ENCODE measurements at regions not wholly inside any gene's neighbourhood (a gene's known extent, or its start where the extent isn't known, plus 50 kb on each side); places are given as distances from the start of the nearest gene placed in this dataset.

DNA sequence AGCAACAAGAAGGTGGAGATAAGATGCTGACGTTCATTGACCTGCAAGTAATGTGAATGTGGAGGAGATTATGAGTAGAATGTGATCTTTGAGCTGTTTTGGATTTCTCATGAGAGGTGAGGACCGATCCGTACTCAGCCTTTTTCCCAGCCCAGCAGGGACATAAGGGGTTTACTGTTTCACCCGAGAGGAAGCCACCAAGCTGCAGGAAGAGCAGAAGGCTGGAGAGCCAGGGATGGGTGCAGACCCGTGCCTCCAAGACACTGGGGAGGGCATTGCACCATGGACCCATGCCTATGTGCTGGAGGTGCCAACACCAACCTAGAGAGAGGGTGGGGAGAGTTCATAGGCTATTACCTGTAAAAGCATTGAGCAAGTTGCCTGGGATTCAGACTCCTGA is 206.0 kb upstream of the DIO3 start:
- Histone ChIP-seq H3K27me3 (ENCODE audit: control insufficient read depth in 1 of 2, insufficient read depth in 2 of 2, low read length in 2 of 2) (no peaks in the 10 kb centered on the region), H3K36me3 (ENCODE audit: insufficient read depth, low read length) (no peaks in the 10 kb centered on the region), H3K4me1 (ENCODE audit: insufficient read depth, low read length) (no peaks in the 10 kb centered on the region), H3K27ac (ENCODE audit: low read depth in 1 of 2, low read length in 2 of 2) (no peak overlapping the region), H3K4me3 (ENCODE audit: low read length) (no peak overlapping the region), H3K9me3 (ENCODE audit: control insufficient read depth in 1 of 2, insufficient read depth in 1 of 2, low read length in 2 of 2) (peaks cover 5 to 28% of the 10 kb centered on the region in 2 experiments)
- intact Hi-C loops (cut with DNase I, micrococcal nuclease), result no loop called here
- ATAC-seq (ENCODE audit: poor library complexity) (no peak), DNase-seq (no peak)
- POLR2A ChIA-PET, result no interaction called here
- peaks cover 9% of the 10 kb centered on the region for H3K9me3 Mint-ChIP-seq
- TF ChIP-seq, protein P1, sequence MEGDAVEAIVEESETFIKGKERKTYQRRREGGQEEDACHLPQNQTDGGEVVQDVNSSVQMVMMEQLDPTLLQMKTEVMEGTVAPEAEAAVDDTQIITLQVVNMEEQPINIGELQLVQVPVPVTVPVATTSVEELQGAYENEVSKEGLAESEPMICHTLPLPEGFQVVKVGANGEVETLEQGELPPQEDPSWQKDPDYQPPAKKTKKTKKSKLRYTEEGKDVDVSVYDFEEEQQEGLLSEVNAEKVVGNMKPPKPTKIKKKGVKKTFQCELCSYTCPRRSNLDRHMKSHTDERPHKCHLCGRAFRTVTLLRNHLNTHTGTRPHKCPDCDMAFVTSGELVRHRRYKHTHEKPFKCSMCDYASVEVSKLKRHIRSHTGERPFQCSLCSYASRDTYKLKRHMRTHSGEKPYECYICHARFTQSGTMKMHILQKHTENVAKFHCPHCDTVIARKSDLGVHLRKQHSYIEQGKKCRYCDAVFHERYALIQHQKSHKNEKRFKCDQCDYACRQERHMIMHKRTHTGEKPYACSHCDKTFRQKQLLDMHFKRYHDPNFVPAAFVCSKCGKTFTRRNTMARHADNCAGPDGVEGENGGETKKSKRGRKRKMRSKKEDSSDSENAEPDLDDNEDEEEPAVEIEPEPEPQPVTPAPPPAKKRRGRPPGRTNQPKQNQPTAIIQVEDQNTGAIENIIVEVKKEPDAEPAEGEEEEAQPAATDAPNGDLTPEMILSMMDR (IDR thresholded peaks at IDR 0.05), result no peak
- H3K36me3 Mint-ChIP-seq (ENCODE audit: low read depth), result no peaks in the 10 kb centered on the region
- H3K27ac Mint-ChIP-seq, result no peak overlapping the region
- CTCF ChIA-PET, result no interaction called here
- H3K27me3 Mint-ChIP-seq, result peaks cover 26% of the 10 kb centered on the region
- no peaks in the 10 kb centered on the region for H3K4me1 Mint-ChIP-seq (ENCODE audit: low read depth)
- H3K4me3 Mint-ChIP-seq, result no peak overlapping the region

DNA sequence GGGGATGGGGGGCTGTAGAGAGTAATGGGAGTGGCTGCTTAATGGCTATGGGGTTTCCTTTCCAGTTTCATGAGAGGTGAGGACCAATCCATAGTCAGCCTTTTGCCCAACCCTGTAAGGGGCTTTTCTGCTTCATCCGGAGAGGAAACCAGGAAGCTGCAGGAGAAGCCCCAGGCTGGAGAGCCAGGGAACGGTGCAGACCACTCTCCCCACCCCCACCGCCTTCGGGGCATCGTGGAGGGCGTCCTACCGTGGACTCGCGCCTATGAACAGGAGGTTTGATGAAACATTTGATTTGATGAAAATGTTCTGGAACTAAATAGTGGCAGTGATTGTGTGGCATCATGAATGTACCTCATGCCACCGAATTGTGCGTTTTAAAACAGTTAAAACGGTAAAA is 204.3 kb upstream of the DIO3 start:
- H3K4me3 Mint-ChIP-seq, result no peak overlapping the region
- POLR2A ChIA-PET, result no interaction called here
- no peaks in the 10 kb centered on the region for H3K36me3 ChIP-seq (ENCODE audit: insufficient read depth, low read length)
- peaks cover 5 to 24% of the 10 kb centered on the region in 2 experiments for H3K9me3 ChIP-seq (ENCODE audit: control insufficient read depth in 1 of 2, insufficient read depth in 1 of 2, low read length in 2 of 2)
- H3K27me3 ChIP-seq (ENCODE audit: control insufficient read depth in 1 of 2, insufficient read depth in 2 of 2, low read length in 2 of 2), result no peaks in the 10 kb centered on the region
- H3K27ac ChIP-seq (ENCODE audit: low read depth in 1 of 2, low read length in 2 of 2), result no peak overlapping the region
- no peaks in the 10 kb centered on the region for H3K36me3 Mint-ChIP-seq (ENCODE audit: low read depth)
- no peaks in the 10 kb centered on the region for H3K4me1 ChIP-seq (ENCODE audit: insufficient read depth, low read length)
- peaks cover 9% of the 10 kb centered on the region for H3K9me3 Mint-ChIP-seq
- intact Hi-C loops (cut with DNase I, micrococcal nuclease), result no loop called here
- no peak overlapping the region for H3K4me3 ChIP-seq (ENCODE audit: low read length)
- CTCF ChIA-PET, result no interaction called here
- ATAC-seq (ENCODE audit: poor library complexity) (no peak), DNase-seq (no peak)
- H3K27ac Mint-ChIP-seq, result no peak overlapping the region
- peaks cover 27% of the 10 kb centered on the region for H3K27me3 Mint-ChIP-seq
- H3K4me1 Mint-ChIP-seq (ENCODE audit: low read depth), result no peaks in the 10 kb centered on the region
- TF ChIP-seq, protein P1 (IDR thresholded peaks at IDR 0.05), result no peak

DNA sequence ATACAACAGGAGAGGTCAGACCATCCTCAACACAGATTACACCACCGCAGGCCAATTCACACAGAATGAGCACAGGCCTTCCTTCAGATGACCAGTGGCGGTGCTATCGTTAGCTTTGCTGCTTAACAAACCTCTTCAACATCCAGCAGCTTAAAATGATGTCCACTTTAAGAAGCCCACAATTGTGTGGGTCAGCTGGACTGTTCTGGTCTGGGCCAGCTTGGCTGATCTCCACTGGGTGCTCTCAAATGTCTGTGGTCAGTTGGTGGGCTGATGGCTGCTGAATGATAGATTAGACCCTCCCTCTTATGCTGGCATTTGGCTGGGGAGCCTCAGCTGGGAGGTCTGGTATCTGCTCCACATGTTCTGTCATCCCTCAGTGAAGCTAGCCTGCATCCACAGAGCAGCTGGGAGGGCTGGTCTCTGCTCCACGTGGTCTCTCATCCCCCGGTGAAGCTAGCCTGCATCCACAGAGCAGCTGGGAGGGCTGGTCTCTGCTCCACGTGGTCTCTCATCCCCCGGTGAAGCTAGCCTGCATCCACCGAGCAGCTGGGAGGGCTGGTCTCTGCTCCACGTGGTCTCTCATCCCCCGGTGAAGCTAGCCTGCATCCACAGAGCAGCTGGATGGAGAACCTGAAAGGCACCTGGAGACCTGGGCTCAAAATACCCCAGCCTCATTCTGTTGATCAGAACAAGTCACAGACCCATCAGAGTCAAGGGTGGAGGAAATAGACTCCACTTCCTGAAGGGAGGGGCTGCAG is 203.6 kb upstream of the DIO3 start:
- ATAC-seq (ENCODE audit: poor library complexity) (no peak), DNase-seq (no peak)
- H3K36me3 Mint-ChIP-seq (ENCODE audit: low read depth), result no peaks in the 10 kb centered on the region
- peaks cover 5 to 26% of the 10 kb centered on the region in 2 experiments for H3K9me3 ChIP-seq (ENCODE audit: control insufficient read depth in 1 of 2, insufficient read depth in 1 of 2, low read length in 2 of 2)
- H3K4me1 Mint-ChIP-seq (ENCODE audit: low read depth), result no peaks in the 10 kb centered on the region
- H3K27ac Mint-ChIP-seq, result no peak overlapping the region
- intact Hi-C loops (cut with DNase I, micrococcal nuclease), result no loop called here
- H3K4me3 ChIP-seq (ENCODE audit: low read length), result no peak overlapping the region
- H3K4me1 ChIP-seq (ENCODE audit: insufficient read depth, low read length), result no peaks in the 10 kb centered on the region
- H3K36me3 ChIP-seq (ENCODE audit: insufficient read depth, low read length), result no peaks in the 10 kb centered on the region
- peaks cover 0 to 3% of the 10 kb centered on the region in 2 experiments for H3K27me3 ChIP-seq (ENCODE audit: control insufficient read depth in 1 of 2, insufficient read depth in 2 of 2, low read length in 2 of 2)
- H3K4me3 Mint-ChIP-seq, result no peak overlapping the region
- ChIA-PET CTCF (no interaction called here), POLR2A (no interaction called here)
- H3K27me3 Mint-ChIP-seq, result peaks cover 31% of the 10 kb centered on the region
- H3K27ac ChIP-seq (ENCODE audit: low read depth in 1 of 2, low read length in 2 of 2), result no peak overlapping the region
- peaks cover 9% of the 10 kb centered on the region for H3K9me3 Mint-ChIP-seq
- TF ChIP-seq, protein P1 (IDR thresholded peaks at IDR 0.05), result no peak

Measured in CD4-positive, alpha-beta T cell (primary cell).